Stomach (tissue), 4 donors: ENCODE measurements at regions not wholly inside any gene's neighbourhood (a gene's known extent, or its start where the extent isn't known, plus 50 kb on each side); places are given as distances from the start of the nearest gene placed in this dataset.

Source experiments
- CTCF ChIP-seq, 7 experiments: fragments of 450-650 bp in 4 of 7; fragments of 200-600 bp in 3 of 7; sonication (generic) in 3 of 7; IDR thresholded peaks; one replicate each; pipeline ENCODE4 v1.5.1; 2016 to 2019; ENCODE audit warnings: antibody characterized with exemption in 7 of 7, control low read depth in 2 of 7, mild to moderate bottlenecking in 1 of 7
- POLR2A ChIP-seq, 4 donors: fragments of 450-650 bp; IDR thresholded peaks; one replicate each; pipeline ENCODE4 v1.6.1; 2016; ENCODE audit warnings: antibody characterized with exemption in 4 of 4, control low read depth in 2 of 4, mild to moderate bottlenecking in 1 of 4, moderate library complexity in 1 of 4

GRCh38 chr2:100627330-100628300, 64.8 kb downstream of the PDCL3 start:
- no peak for TF ChIP-seq POLR2A (IDR thresholded peaks at IDR 0.05)
- TF ChIP-seq CTCF (IDR thresholded peaks at IDR 0.05): no peak
